B cell (primary cell): ENCODE measurements at regions not wholly inside any gene's neighbourhood (a gene's known extent, or its start where the extent isn't known, plus 50 kb on each side); places are given as distances from the start of the nearest gene placed in this dataset.

Experiments used
- CTCF ChIP-seq: fragments of 200-600 bp; IDR thresholded peaks from one replicate; pipeline ENCODE4 v1.8.0; 2022; ENCODE audit warnings: antibody characterized with exemption, mild to moderate bottlenecking
- EZH2 ChIP-seq: IDR thresholded peaks from 2 replicates; pipeline ENCODE4 v1.6.1; 2012; ENCODE audit warnings: borderline replicate concordance, low read depth, mild to moderate bottlenecking, moderate library complexity, low read length; ENCODE audit not compliant: insufficient read depth, poor library complexity, severe bottlenecking

GRCh38 chr1:100628631-100629081, 90.7 kb downstream of the GPR88 start:
- TF ChIP-seq CTCF = no peak
- TF ChIP-seq EZH2 = no peak
